Spleen (tissue), 11 donors: ENCODE measurements at regions not wholly inside any gene's neighbourhood (a gene's known extent, or its start where the extent isn't known, plus 50 kb on each side); places are given as distances from the start of the nearest gene placed in this dataset.

Experiments used
- DNase-seq: peaks from one replicate; pipeline ENCODE4 v3.0.0-alpha.2; 2020
- H3K27ac ChIP-seq, 8 donors: fragments of 200-600 bp; sonication (generic) in 7 of 8; 1 replicate in 4 of 8; 2 replicates in 4 of 8; pipeline versions ENCODE4 v1.5.0 to v1.8.0; 2016 to 2021; ENCODE audit warnings: inconsistent platforms in 4 of 8, mild to moderate bottlenecking in 4 of 8, moderate library complexity in 1 of 8
- H3K27me3 ChIP-seq, 7 donors: fragments of 200-600 bp; sonication (generic) in 6 of 7; replicated peaks in 1 of 7; 1 replicate in 4 of 7; 2 replicates in 3 of 7; pipeline versions ENCODE4 v1.5.0 to v1.8.0; 2016 to 2021; ENCODE audit warnings: inconsistent platforms in 3 of 7, mild to moderate bottlenecking in 1 of 7
- H3K36me3 ChIP-seq, 6 donors: fragments of 200-600 bp; sonication (generic) in 5 of 6; 1 replicate in 4 of 6; 2 replicates in 2 of 6; pipeline versions ENCODE4 v1.5.0 to v1.8.0; 2016 to 2021; ENCODE audit warnings: inconsistent platforms in 2 of 6
- H3K4me1 ChIP-seq, 6 donors: fragments of 200-600 bp; sonication (generic) in 5 of 6; 1 replicate in 3 of 6; 2 replicates in 3 of 6; pipeline versions ENCODE4 v1.5.0 to v1.8.0; 2016 to 2021; ENCODE audit warnings: inconsistent platforms in 3 of 6
- H3K4me3 ChIP-seq, 8 donors: fragments of 200-600 bp; sonication (generic) in 7 of 8; 1 replicate in 4 of 8; 2 replicates in 4 of 8; pipeline versions ENCODE4 v1.5.0 to v1.8.0; 2016 to 2021; ENCODE audit warnings: inconsistent platforms in 4 of 8, mild to moderate bottlenecking in 4 of 8, moderate library complexity in 2 of 8
- H3K9me3 ChIP-seq, 8 donors: fragments of 200-600 bp; sonication (generic) in 7 of 8; 1 replicate in 4 of 8; 2 replicates in 4 of 8; pipeline versions ENCODE4 v1.5.0 to v1.8.0; 2016 to 2021; ENCODE audit warnings: inconsistent platforms in 4 of 8
- POLR2A ChIP-seq, 3 donors: fragments of 450-650 bp; IDR thresholded peaks; one replicate each; pipeline ENCODE4 v1.5.1; 2017; ENCODE audit warnings: antibody characterized with exemption in 3 of 3, mild to moderate bottlenecking in 1 of 3
- POLR2AphosphoS5 ChIP-seq, 3 donors: sonication (generic); formaldehyde crosslinking; IDR thresholded peaks; one replicate each; pipeline ENCODE4 v1.5.1; 2017; ENCODE audit warnings: antibody characterized with exemption in 3 of 3
- WGBS, 5 donors: extraction: QIAGEN DNeasy Blood & Tissue Kit in 3 of 5; methylation state at CpG; one replicate each; pipeline versions ENCODE4 v1.1.5 to v1.1.7; 2013 to 2018; 5-methylcytosine and 5-hydroxymethylcytosine counted together
- intact Hi-C: fragments of 100-400 bp; cut with DNase I; formaldehyde crosslinking; loops from one replicate; pipeline ENCODE4 v1.15.0; 2023; ENCODE audit warnings: low total_unique reads
- microRNA-seq, 3 donors: library from miRNA; unstranded; fragments of <30 nt; microRNA quantifications; one replicate each; pipeline versions ENCODE4 to v1.1.0, GENCODE V29; 2019 to 2020
- small RNA-seq, 4 donors: library from RNA; depleted of rRNA; stranded (forward); fragments of <200 nt; gene quantifications; one replicate each; pipeline ENCODE3, GENCODE V24; 2016
- TF ChIP-seq, protein P1 (sequence below), 11 experiments: fragments of 200-600 bp in 7 of 11; fragments of 450-650 bp in 4 of 11; sonication (generic) in 4 of 11; IDR thresholded peaks in 8 of 11; conservative IDR thresholded peaks in 3 of 11; 1 replicate in 7 of 11; 2 replicates in 4 of 11; pipeline versions ENCODE4 v1.4.0 to v1.8.0; 2016 to 2021; ENCODE audit warnings: antibody characterized with exemption in 11 of 11, inconsistent platforms in 4 of 11, mild to moderate bottlenecking in 1 of 11
- donor health status: healthy with polysubstance abuse.
- donor health status: DM: no; HTN: no; CAD: no; lungs with moderate emphysema.
- donor health status: DM: no; HTN: no; CAD: no.
- donor health status: Bipolar disorder and iron deficiency.
- donor health status: healthy.
- donor health status: DM: no; HTN: no; CAD: no.
- donor health status: DM: yes; HTN: yes; CAD: no.

GRCh38 chr1:201778279-201779065 lies 50.5 kb upstream of the IPO9 start:
- intact Hi-C loops, result no loop called here
- no peaks in the 10 kb centered on the region for H3K9me3 ChIP-seq
- DNase-seq, result no peak
- H3K27me3 ChIP-seq, result no peaks in the 10 kb centered on the region
- peaks cover 0 to 32% (median 10%) of the 10 kb centered on the region in 6 donors for H3K36me3 ChIP-seq
- TF ChIP-seq, protein P1, sequence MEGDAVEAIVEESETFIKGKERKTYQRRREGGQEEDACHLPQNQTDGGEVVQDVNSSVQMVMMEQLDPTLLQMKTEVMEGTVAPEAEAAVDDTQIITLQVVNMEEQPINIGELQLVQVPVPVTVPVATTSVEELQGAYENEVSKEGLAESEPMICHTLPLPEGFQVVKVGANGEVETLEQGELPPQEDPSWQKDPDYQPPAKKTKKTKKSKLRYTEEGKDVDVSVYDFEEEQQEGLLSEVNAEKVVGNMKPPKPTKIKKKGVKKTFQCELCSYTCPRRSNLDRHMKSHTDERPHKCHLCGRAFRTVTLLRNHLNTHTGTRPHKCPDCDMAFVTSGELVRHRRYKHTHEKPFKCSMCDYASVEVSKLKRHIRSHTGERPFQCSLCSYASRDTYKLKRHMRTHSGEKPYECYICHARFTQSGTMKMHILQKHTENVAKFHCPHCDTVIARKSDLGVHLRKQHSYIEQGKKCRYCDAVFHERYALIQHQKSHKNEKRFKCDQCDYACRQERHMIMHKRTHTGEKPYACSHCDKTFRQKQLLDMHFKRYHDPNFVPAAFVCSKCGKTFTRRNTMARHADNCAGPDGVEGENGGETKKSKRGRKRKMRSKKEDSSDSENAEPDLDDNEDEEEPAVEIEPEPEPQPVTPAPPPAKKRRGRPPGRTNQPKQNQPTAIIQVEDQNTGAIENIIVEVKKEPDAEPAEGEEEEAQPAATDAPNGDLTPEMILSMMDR (IDR thresholded peaks at IDR 0.05 in 8 of 11, conservative IDR thresholded peaks at IDR 0.05 in 3 of 11), result no peak
- no peak for TF ChIP-seq POLR2A (IDR thresholded peaks at IDR 0.05)
- TF ChIP-seq POLR2AphosphoS5 (IDR thresholded peaks at IDR 0.05), result no peak
- no peaks in the 10 kb centered on the region for H3K4me1 ChIP-seq
- no peak overlapping the region for H3K27ac ChIP-seq
- H3K4me3 ChIP-seq, result no peak overlapping the region
- 74 to 91% (median 79%) methylated on average over 5 of the region's 5 CpGs for WGBS, 5 donors

Small RNA genes lying in the stretch of these regions (microRNA-seq; reads per million reads assigned to microRNA genes)
- 0 reads per million in 3 donors for gene MIR5191

Small RNA genes lying in the stretch of these regions (small RNA-seq; reads per million reads assigned to genes)
- gene MIR5191 (0 reads per million in 4 donors), gene RNU6-501P (0 reads per million in 4 donors)
